ENCODE measurements at regions not wholly inside any gene's neighbourhood (a gene's known extent, or its start where the extent isn't known, plus 50 kb on each side); places are given as distances from the start of the nearest gene placed in this dataset.

DNA sequence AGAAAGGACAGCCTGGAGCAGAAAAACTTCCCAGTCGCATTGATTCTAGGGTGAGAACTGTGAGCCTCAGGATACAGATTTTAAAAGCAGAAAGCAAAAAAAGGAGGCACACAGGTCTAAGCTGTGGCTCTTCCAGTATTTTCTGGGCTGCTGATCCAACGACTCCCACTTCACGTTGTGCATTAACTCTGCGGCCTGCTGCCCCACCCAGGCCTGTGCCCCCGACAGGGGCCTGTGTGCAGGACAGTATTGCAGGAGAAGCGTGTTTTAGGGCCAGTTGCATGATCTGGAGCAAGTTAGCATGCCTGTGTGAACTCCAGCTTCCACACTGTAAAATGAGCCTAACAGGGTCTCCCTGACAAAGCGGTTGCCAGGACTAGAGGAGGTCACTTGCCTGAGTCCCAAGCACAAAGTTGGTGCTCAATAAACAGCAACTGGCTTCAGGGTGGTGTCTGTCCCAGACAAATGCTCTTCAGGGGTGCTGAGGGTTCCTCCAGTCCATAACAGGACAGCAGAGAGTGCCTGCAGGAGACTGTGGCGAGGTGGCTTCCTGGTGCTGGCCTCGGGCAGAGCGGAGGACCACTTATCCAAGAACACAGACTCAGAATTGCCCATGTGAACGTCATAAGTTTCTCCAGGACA is 66.8 kb upstream of the RAB4A start:
- BruUV-seq (replicated peaks): no TSS peak
- Histone ChIP-seq H3K9me3 (ENCODE audit: low read length) (no peaks in the 10 kb centered on the region), H3K36me3 (replicated peaks in 1 of 2; ENCODE audit: control insufficient read depth in 1 of 2, insufficient read depth in 2 of 2, low read length in 2 of 2) (no peaks in the 10 kb centered on the region), H3K27me3 (ENCODE audit: control insufficient read depth in 1 of 2, insufficient read depth in 2 of 2, low read length in 2 of 2) (no peaks in the 10 kb centered on the region), H4K20me1 (ENCODE audit: insufficient read depth, low read length) (no peaks in the 10 kb centered on the region), H3K4me2 (ENCODE audit: low read depth, low read length) (peak overlapping the region; percentile 69; the same call in 1 of the 2 replicates), H3K4me3 (replicated peaks in 1 of 3; ENCODE audit: insufficient read depth in 1 of 3, low read depth in 2 of 3, low read length in 3 of 3) (no peak overlapping the region), H2AFZ (ENCODE audit: low read length) (no peak overlapping the region), H3K79me2 (ENCODE audit: insufficient read depth, low read length) (no peaks in the 10 kb centered on the region), H3K27ac (ENCODE audit: extremely low read length, insufficient read depth, low read length) (peak overlapping the region; percentile 60), H3K4me1 (ENCODE audit: insufficient read depth, low read length) (peaks cover 45% of the 10 kb centered on the region), H3K9ac (ENCODE audit: insufficient read depth, low read depth, low read length) (peak overlapping the region; percentile 38; the same call in 1 of the 2 replicates)
- CTCF ChIA-PET (ENCODE audit: low intra/inter-chr PET ratio, low total read pairs): no interaction called here
- no peak for ATAC-seq
- DNase-seq (ENCODE audit: low spot score): no peak
- TF ChIP-seq, protein P1, sequence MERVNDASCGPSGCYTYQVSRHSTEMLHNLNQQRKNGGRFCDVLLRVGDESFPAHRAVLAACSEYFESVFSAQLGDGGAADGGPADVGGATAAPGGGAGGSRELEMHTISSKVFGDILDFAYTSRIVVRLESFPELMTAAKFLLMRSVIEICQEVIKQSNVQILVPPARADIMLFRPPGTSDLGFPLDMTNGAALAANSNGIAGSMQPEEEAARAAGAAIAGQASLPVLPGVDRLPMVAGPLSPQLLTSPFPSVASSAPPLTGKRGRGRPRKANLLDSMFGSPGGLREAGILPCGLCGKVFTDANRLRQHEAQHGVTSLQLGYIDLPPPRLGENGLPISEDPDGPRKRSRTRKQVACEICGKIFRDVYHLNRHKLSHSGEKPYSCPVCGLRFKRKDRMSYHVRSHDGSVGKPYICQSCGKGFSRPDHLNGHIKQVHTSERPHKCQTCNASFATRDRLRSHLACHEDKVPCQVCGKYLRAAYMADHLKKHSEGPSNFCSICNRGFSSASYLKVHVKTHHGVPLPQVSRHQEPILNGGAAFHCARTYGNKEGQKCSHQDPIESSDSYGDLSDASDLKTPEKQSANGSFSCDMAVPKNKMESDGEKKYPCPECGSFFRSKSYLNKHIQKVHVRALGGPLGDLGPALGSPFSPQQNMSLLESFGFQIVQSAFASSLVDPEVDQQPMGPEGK (CRISPR knock-in tag; IDR thresholded peaks at IDR 0.05): no peak
- TF ChIP-seq ZNF891 (CRISPR knock-in tag; IDR thresholded peaks at IDR 0.05) (0 out of 2 replicates have a peak, but pooled peaks have one; percentile 27), ZNF292 (CRISPR knock-in tag; IDR thresholded peaks at IDR 0.05; ENCODE audit: borderline replicate concordance, low read depth) (peak; percentile 14; the same call in 1 of the 2 replicates), BORCS8-MEF2B (CRISPR knock-in tag; IDR thresholded peaks at IDR 0.05) (no peak; the same call in 1 of the 2 replicates), CENPT (CRISPR knock-in tag; IDR thresholded peaks at IDR 0.05; ENCODE audit: low read depth) (no peak), EED (CRISPR knock-in tag; IDR thresholded peaks at IDR 0.05) (no peak), ZBTB38 (CRISPR knock-in tag; IDR thresholded peaks at IDR 0.05) (peak; percentile 14; the same call in 1 of the 2 replicates)
- TF ChIP-seq, protein P2, sequence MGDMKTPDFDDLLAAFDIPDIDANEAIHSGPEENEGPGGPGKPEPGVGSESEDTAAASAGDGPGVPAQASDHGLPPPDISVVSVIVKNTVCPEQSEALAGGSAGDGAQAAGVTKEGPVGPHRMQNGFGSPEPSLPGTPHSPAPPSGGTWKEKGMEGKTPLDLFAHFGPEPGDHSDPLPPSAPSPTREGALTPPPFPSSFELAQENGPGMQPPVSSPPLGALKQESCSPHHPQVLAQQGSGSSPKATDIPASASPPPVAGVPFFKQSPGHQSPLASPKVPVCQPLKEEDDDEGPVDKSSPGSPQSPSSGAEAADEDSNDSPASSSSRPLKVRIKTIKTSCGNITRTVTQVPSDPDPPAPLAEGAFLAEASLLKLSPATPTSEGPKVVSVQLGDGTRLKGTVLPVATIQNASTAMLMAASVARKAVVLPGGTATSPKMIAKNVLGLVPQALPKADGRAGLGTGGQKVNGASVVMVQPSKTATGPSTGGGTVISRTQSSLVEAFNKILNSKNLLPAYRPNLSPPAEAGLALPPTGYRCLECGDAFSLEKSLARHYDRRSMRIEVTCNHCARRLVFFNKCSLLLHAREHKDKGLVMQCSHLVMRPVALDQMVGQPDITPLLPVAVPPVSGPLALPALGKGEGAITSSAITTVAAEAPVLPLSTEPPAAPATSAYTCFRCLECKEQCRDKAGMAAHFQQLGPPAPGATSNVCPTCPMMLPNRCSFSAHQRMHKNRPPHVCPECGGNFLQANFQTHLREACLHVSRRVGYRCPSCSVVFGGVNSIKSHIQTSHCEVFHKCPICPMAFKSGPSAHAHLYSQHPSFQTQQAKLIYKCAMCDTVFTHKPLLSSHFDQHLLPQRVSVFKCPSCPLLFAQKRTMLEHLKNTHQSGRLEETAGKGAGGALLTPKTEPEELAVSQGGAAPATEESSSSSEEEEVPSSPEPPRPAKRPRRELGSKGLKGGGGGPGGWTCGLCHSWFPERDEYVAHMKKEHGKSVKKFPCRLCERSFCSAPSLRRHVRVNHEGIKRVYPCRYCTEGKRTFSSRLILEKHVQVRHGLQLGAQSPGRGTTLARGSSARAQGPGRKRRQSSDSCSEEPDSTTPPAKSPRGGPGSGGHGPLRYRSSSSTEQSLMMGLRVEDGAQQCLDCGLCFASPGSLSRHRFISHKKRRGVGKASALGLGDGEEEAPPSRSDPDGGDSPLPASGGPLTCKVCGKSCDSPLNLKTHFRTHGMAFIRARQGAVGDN (CRISPR knock-in tag; IDR thresholded peaks at IDR 0.05): peak; percentile 58
- TF ChIP-seq, protein P3, sequence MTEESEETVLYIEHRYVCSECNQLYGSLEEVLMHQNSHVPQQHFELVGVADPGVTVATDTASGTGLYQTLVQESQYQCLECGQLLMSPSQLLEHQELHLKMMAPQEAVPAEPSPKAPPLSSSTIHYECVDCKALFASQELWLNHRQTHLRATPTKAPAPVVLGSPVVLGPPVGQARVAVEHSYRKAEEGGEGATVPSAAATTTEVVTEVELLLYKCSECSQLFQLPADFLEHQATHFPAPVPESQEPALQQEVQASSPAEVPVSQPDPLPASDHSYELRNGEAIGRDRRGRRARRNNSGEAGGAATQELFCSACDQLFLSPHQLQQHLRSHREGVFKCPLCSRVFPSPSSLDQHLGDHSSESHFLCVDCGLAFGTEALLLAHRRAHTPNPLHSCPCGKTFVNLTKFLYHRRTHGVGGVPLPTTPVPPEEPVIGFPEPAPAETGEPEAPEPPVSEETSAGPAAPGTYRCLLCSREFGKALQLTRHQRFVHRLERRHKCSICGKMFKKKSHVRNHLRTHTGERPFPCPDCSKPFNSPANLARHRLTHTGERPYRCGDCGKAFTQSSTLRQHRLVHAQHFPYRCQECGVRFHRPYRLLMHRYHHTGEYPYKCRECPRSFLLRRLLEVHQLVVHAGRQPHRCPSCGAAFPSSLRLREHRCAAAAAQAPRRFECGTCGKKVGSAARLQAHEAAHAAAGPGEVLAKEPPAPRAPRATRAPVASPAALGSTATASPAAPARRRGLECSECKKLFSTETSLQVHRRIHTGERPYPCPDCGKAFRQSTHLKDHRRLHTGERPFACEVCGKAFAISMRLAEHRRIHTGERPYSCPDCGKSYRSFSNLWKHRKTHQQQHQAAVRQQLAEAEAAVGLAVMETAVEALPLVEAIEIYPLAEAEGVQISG (CRISPR knock-in tag; IDR thresholded peaks at IDR 0.05): no peak
- no peak for FAIRE-seq
- intact Hi-C loops (cut with micrococcal nuclease; ENCODE audit: unreplicated experiment): no loop called here
- WGBS (ENCODE audit: low lambda C conversion rate): 88% methylated on average over 8 of the region's 11 CpGs
- in situ Hi-C loops (cut with HindIII; ENCODE audit: extremely low pct_ligation_motif_present, low pct_unique_long_range_greater_than_20kb): no loop called here
- POLR2A ChIA-PET: interaction anchor here (1.0 to 1.9 kb wide), 9 partner anchors 14 to 240 kb away, joined by 3 to 17 read pairs (median 6); no protein-coding TSS in a partner anchor

Measured in HepG2 (cell line).